Fibroblast of skin of right biceps (primary cell): ENCODE measurements at regions not wholly inside any gene's neighbourhood (a gene's known extent, or its start where the extent isn't known, plus 50 kb on each side); places are given as distances from the start of the nearest gene placed in this dataset.
A peak's percentile ranks its signal among the peaks of the same experiment; 100 is the strongest.
"Not testable (repeated sequence)": the region's sequence is repeated elsewhere in the genome, so short reads cannot be mapped to it uniquely, and the experiment has no call there.

ENCODE experiments used
- DNase-seq: peaks from one replicate; pipeline ENCODE4 v3.0.0-alpha.2; 2013

- no peak for DNase-seq
Observed at GRCh38 chr14:85907536-85907935, 377.6 kb downstream of the FLRT2 start.

DNA sequence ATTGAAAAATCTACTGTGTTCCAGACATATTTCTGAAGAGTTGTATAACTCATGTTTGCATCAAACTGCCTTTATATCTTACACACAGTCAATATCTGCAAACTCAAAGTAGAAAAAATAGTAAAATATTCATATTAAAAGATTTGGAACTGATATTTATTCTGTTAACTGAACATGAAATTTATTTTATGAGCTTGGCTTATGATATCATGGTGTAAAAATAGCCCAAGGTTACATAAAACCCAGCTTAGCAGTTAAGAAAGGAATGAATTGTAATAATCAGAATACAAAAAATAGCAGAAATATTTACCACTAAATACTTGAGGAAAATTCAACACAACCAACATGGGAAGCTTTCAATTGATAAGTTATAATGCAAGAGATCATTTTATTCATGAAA is 367.9 kb downstream of the FLRT2 start:
- no peak for DNase-seq

GRCh38 chr14:85895603-85896002 is 365.7 kb downstream of the FLRT2 start:
- no peak for DNase-seq

DNA sequence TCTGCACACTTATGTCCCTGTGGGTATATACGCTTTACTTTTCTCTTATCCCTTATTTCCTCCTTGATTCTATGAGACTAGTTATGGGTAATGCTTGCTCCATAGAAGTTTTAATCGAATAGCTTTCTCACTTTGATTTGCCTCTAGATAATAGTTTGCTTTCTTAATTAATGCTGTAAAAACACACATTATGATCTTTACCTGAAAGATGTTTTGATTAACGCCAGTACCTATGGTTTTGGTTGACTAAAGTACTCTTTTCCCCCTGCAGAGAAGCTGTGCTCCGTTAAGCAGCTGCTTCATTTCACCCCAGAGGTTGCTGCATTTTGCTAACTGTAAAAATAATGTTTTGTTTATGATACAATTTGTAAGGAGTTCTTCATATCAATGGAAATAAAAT is 362.3 kb downstream of the FLRT2 start:
- no peak for DNase-seq

GRCh38 chr14:85883966-85884365 is 354.0 kb downstream of the FLRT2 start:
- DNase-seq = no peak

GRCh38 chr14:85883101-85883500 is 353.2 kb downstream of the FLRT2 start:
- DNase-seq = no peak

GRCh38 chr14:85881935-85882334 is 352.0 kb downstream of the FLRT2 start:
- DNase-seq = no peak

- DNase-seq = no peak
Observed at GRCh38 chr14:85878874-85879273, 348.9 kb downstream of the FLRT2 start.

- no peak for DNase-seq
Observed at GRCh38 chr14:85873006-85873405, 343.1 kb downstream of the FLRT2 start.

GRCh38 chr14:85867450-85867849 is 337.5 kb downstream of the FLRT2 start:
- no peak for DNase-seq

GRCh38 chr14:85865701-85866100 is 335.8 kb downstream of the FLRT2 start:
- DNase-seq = peak; percentile 18

DNA sequence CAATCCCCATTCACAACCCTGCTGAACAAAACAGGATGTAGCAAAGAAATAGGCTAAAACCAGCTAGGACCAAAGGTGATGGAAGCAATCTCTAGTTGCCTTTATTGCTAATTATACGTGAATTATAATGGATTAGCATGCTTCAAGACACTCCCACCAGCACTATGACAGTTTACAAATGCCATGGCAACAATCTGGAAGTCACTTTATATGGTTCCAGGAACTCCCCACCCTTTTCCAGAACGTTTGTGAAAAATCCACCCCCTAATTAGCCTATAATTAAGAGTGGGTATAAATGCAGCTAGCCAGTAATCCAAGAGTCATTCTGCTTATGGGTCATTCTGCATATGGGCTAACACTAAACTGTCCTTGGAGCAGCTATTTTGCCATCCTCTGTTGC is 328.7 kb downstream of the FLRT2 start:
- DNase-seq = no peak

DNA sequence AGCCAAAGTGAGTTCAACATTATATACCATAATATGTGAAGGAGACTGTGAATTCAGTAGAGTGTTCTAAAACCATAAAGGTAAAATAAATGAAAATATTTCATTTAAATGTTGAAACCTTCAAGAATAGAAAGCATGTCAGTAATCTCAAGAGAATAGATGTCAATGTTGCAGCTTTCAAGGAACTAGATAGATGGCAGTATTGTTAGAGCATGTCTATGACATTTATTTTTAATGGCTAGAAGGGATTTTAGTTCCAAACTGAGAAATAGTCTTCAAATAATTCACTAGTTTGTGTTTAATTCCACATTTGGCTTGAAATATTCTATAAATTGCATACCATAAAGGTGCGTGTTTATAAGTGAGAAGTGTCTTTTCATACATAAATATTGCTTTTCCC is 326.5 kb downstream of the FLRT2 start:
- DNase-seq = no peak

DNA sequence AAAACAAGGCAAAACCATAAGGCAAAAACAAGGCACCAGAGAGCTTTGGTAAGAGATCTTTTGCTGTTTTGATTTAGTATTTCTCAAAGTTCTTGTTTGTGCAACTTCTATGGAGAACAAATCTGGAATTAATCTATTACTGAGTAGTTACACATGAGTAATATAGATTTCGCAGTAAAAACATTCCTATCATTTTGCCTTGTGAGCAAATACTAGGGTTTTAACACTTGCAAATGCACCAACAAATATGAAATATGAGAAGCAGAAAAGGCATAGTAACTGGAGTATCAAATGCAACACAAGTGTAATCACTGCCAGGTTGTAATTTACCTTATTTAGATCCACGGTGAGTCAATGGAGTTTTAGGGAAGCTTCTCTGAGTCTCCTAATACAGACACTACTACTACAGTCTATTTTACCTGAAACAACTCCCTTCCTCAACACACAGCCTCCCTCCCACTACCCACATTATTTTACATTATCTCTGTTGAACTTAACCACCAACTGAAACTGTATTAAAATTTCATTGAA is 324.1 kb downstream of the FLRT2 start:
- peak; percentile 77 for DNase-seq

GRCh38 chr14:85852906-85853305 is 323.0 kb downstream of the FLRT2 start:
- peak; percentile 19 for DNase-seq

DNA sequence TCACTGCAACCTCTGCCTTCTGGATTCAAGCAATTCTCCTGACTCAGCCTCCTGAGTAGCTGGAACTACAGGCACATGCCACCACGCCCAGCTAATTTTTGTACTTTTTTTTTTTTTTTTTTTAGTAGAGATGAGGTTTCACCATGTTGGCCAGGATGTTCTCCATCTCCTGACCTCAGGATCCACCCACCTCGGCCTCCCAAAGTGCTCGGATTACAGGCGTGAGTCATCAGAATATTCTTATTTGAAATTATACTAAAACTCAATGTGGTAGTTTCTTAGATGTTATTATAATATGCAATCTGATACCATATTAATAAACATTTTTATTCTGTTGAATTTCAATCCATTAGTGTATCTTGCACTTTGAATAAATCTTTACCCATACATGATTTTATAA is 322.2 kb downstream of the FLRT2 start:
- DNase-seq = peak; percentile 34

DNA sequence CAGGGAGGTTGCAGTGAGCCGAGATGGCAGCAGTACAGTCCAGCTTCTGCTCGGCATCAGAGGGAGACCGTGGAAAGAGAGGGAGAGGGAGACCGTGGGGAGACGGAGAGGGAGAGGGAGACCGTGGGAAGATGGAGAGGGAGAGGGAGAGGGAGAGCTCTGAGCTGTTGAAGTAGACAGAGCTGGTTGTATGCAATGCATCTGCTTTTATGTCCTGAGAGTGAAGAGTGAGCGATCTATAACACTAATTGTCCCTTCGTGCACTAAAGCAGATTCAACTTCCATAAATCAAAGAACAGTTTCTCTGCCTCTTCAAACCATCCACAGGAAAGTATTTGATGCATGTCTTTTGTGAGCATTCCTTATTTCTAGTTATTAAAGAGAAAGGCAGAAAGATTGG is 300.6 kb downstream of the FLRT2 start:
- not testable (repeated sequence) for DNase-seq

- DNase-seq = not testable (repeated sequence)
Observed at GRCh38 chr14:85829601-85830000, 299.7 kb downstream of the FLRT2 start.

- DNase-seq = no peak
Observed at GRCh38 chr14:85824526-85824925, 294.6 kb downstream of the FLRT2 start.

DNA sequence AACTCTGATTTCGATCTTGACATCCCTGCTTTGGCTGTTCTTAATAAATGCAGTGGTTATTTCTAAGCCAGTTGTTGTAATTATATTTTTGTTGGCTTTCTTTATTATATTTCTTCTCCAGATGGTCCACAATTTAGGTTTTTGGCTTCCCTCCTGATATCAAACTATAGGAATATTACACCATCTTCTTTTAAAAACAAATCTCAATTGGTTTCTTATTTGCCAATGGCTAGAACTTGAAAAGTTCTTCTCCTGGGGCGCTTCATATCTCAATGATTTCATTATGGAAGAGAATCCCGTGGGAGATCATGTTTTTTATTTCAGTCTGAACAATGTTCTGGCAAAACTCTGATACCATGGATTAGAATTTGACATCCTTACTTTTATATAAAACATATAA is 292.3 kb downstream of the FLRT2 start:
- DNase-seq = no peak

GRCh38 chr14:85817430-85817829 is 287.5 kb downstream of the FLRT2 start:
- DNase-seq = no peak

DNA sequence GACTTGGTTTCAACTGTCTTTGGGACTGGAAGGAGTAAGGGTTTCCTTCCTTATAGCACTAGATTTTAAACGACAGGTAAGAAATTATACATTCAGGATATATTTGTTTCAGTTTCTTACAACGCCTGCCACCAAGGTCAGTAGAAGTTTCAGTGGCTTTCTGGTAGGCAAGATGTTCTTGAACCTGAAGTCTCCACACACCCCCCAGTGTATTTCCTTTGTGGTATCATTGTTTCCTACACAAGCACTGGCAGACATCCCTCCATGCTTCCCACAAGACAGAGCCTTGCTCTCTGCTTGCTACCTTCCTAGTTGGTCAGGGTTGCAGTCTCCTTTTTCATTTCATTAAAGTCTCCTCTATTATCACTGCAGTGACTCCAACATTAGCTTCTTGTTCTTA is 283.1 kb downstream of the FLRT2 start:
- DNase-seq = no peak

- no peak for DNase-seq
Observed at GRCh38 chr14:85811340-85811739, 281.4 kb downstream of the FLRT2 start.

- DNase-seq = no peak
Observed at GRCh38 chr14:85799668-85800067, 269.7 kb downstream of the FLRT2 start.

GRCh38 chr14:85798856-85799255 is 268.9 kb downstream of the FLRT2 start:
- no peak for DNase-seq

GRCh38 chr14:85793533-85793932 is 263.6 kb downstream of the FLRT2 start:
- DNase-seq = no peak
